ENCODE measurements at regions not wholly inside any gene's neighbourhood (a gene's known extent, or its start where the extent isn't known, plus 50 kb on each side); places are given as distances from the start of the nearest gene placed in this dataset.

DNA sequence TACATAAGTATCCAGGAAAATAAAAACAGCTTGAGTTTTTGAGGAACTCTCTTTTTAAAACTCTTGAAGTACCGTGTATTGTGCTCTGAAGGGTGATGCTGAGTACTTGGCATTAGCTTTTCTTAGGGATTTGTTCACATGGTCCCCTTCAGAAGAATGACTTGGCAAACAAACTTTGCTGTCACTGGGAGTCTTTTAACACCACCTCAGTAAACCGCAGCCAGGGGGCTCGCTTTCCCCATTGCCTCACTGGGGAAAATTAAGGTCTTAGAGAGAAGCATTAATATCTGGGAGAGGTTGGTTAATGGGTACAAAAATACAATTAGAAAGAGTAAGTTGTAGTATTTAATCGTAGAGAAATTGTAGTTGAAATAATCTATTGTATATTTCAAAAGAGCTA lies 105.9 kb upstream of the DAP start:
- Histone ChIP-seq H3K36me3 (replicated peaks in 1 of 2; ENCODE audit: control insufficient read depth in 1 of 2, insufficient read depth in 2 of 2, low read length in 2 of 2) (no peaks in the 10 kb centered on the region), H3K9ac (ENCODE audit: insufficient read depth, low read length, poor library complexity, severe bottlenecking) (no peak overlapping the region), H3K27me3 (ENCODE audit: control insufficient read depth in 2 of 2, insufficient read depth in 2 of 2, low read length in 2 of 2) (no peaks in the 10 kb centered on the region), H4K20me1 (ENCODE audit: insufficient read depth, low read length) (no peaks in the 10 kb centered on the region), H2AFZ (ENCODE audit: insufficient read depth, low read depth, low read length, poor library complexity, severe bottlenecking) (no peak overlapping the region), H3K4me1 (ENCODE audit: control insufficient read depth in 1 of 2, insufficient read depth in 2 of 2, low read length in 2 of 2) (no peaks in the 10 kb centered on the region), H3K9me3 (replicated peaks in 1 of 2; ENCODE audit: control insufficient read depth in 1 of 2, insufficient read depth in 1 of 2, low read length in 2 of 2) (no peaks in the 10 kb centered on the region), H3K79me2 (ENCODE audit: insufficient read depth, low read length) (no peaks in the 10 kb centered on the region), H3K4me2 (replicated peaks; ENCODE audit: extremely low read depth, low read length, poor library complexity, severe bottlenecking) (no peak overlapping the region), H3K4me3 (replicated peaks in 1 of 3; ENCODE audit: low read depth in 2 of 3, low read length in 3 of 3) (no peak overlapping the region), H3K27ac (ENCODE audit: low read depth in 1 of 2, low read length in 2 of 2) (no peak overlapping the region)
- TF ChIP-seq, protein P1, sequence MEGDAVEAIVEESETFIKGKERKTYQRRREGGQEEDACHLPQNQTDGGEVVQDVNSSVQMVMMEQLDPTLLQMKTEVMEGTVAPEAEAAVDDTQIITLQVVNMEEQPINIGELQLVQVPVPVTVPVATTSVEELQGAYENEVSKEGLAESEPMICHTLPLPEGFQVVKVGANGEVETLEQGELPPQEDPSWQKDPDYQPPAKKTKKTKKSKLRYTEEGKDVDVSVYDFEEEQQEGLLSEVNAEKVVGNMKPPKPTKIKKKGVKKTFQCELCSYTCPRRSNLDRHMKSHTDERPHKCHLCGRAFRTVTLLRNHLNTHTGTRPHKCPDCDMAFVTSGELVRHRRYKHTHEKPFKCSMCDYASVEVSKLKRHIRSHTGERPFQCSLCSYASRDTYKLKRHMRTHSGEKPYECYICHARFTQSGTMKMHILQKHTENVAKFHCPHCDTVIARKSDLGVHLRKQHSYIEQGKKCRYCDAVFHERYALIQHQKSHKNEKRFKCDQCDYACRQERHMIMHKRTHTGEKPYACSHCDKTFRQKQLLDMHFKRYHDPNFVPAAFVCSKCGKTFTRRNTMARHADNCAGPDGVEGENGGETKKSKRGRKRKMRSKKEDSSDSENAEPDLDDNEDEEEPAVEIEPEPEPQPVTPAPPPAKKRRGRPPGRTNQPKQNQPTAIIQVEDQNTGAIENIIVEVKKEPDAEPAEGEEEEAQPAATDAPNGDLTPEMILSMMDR (IDR thresholded peaks at IDR 0.05) = no peak
- no peak for DNase-seq
- Mint-ChIP-seq H3K27ac (peak overlapping the region in 2 of 7 donors; percentile 50 to 67), H3K27me3 (ENCODE audit: low read depth in 3 of 3) (peaks cover 3 to 9% (median 3%) of the 10 kb centered on the region in 3 donors), H3K4me1 (peaks cover 4% of the 10 kb centered on the region), H3K9me3 (peaks cover 0 to 3% (median 0%) of the 10 kb centered on the region in 7 donors), H3K4me3 (no peak overlapping the region), H3K36me3 (no peaks in the 10 kb centered on the region)
- intact Hi-C loops (cut with micrococcal nuclease) = no loop called here
- WGBS (ENCODE audit: insufficient coverage) = no CpG with 5 or more reads among the region's 4 CpGs

DNA sequence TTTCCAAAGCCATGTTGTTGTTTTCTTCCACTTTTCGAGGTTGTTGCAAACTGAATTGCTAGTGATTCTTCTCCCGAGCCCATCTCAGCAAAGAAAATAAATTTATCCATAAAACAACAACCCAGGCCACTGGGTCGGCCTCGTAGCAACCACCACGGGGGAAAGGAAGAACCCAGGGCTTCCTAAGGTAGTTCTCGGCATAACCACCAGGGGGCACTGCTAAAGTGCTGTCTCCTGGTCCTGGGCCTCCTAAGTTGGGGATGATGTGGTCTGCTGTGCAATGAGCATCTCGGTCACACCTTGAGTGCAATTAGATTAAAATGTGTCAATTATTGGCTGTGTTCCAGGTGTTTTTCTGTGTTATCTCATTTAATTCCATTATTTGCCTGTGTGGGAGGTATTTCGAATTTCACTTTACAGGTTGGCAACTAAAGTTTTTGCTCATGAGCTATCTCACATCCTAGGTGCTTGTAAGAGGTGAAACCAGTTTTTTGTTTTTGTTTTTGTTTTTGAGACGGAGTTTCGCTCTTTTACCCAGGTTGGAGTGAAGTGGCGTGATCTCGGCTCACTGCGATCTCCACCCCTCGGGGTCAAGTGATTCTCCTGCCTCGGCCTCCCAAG lies 102.8 kb upstream of the DAP start:
- Histone ChIP-seq H3K9me3 (replicated peaks in 1 of 2; ENCODE audit: control insufficient read depth in 1 of 2, insufficient read depth in 1 of 2, low read length in 2 of 2) (no peaks in the 10 kb centered on the region), H3K9ac (ENCODE audit: insufficient read depth, low read length, poor library complexity, severe bottlenecking) (no peak overlapping the region), H3K36me3 (replicated peaks in 1 of 2; ENCODE audit: control insufficient read depth in 1 of 2, insufficient read depth in 2 of 2, low read length in 2 of 2) (no peaks in the 10 kb centered on the region), H3K4me1 (ENCODE audit: control insufficient read depth in 1 of 2, insufficient read depth in 2 of 2, low read length in 2 of 2) (no peaks in the 10 kb centered on the region), H3K79me2 (ENCODE audit: insufficient read depth, low read length) (no peaks in the 10 kb centered on the region), H3K4me2 (replicated peaks; ENCODE audit: extremely low read depth, low read length, poor library complexity, severe bottlenecking) (no peak overlapping the region), H3K4me3 (replicated peaks in 1 of 3; ENCODE audit: low read depth in 2 of 3, low read length in 3 of 3) (no peak overlapping the region), H3K27me3 (ENCODE audit: control insufficient read depth in 2 of 2, insufficient read depth in 2 of 2, low read length in 2 of 2) (no peaks in the 10 kb centered on the region), H4K20me1 (ENCODE audit: insufficient read depth, low read length) (no peaks in the 10 kb centered on the region), H2AFZ (ENCODE audit: insufficient read depth, low read depth, low read length, poor library complexity, severe bottlenecking) (no peak overlapping the region), H3K27ac (ENCODE audit: low read depth in 1 of 2, low read length in 2 of 2) (no peak overlapping the region)
- no peaks in the 10 kb centered on the region for H3K36me3 Mint-ChIP-seq
- TF ChIP-seq, protein P1 (IDR thresholded peaks at IDR 0.05) = peak; percentile 98
- H3K27me3 Mint-ChIP-seq (ENCODE audit: low read depth in 3 of 3) = peaks cover 3 to 6% (median 5%) of the 10 kb centered on the region in 3 donors
- WGBS (ENCODE audit: insufficient coverage) = 6% methylated on average over 3 of the region's 15 CpGs
- peak; percentile 45 to 64 (median 62) for DNase-seq
- no peak overlapping the region for H3K4me3 Mint-ChIP-seq
- peaks cover 0 to 3% (median 0%) of the 10 kb centered on the region in 7 donors for H3K9me3 Mint-ChIP-seq
- intact Hi-C loops (cut with micrococcal nuclease) = no loop called here
- H3K27ac Mint-ChIP-seq = peak overlapping the region in 1 of 7 donors; percentile 72
- peaks cover 4% of the 10 kb centered on the region for H3K4me1 Mint-ChIP-seq

Data from CD14-positive monocyte (primary cell).